Fibroblast of mammary gland (primary cell): ENCODE measurements at regions not wholly inside any gene's neighbourhood (a gene's known extent, or its start where the extent isn't known, plus 50 kb on each side); places are given as distances from the start of the nearest gene placed in this dataset.

ENCODE experiments used
- DNase-seq: peaks from one replicate; pipeline ENCODE4 v3.0.0-alpha.2; 2010; ENCODE audit warnings: low read depth
- H3K4me3 ChIP-seq: 2 replicates; pipeline ENCODE4 v1.5.1; 2011; ENCODE audit warnings: low read depth, mild to moderate bottlenecking, low read length, moderate library complexity; ENCODE audit not compliant: control insufficient read depth
- CTCF ChIP-seq: conservative IDR thresholded peaks from 2 replicates; pipeline ENCODE4 v1.5.1; 2011; ENCODE audit warnings: low read depth, low read length, inconsistent platforms; ENCODE audit not compliant: control insufficient read depth, insufficient read depth

GRCh38 chr15:94154255-94154654 is 77.1 kb upstream of the MCTP2 start:
- H3K4me3 ChIP-seq = no peak overlapping the region
- DNase-seq = no peak
- TF ChIP-seq CTCF = no peak

GRCh38 chr15:94145046-94145445 is 86.3 kb upstream of the MCTP2 start:
- no peak for TF ChIP-seq CTCF

GRCh38 chr15:94141802-94142201 is 89.6 kb upstream of the MCTP2 start:
- TF ChIP-seq CTCF = no peak
- H3K4me3 ChIP-seq = no peak overlapping the region
- no peak for DNase-seq

More at GRCh38 chr15:94145046-94145445, 86.3 kb upstream of the MCTP2 start:
- DNase-seq = no peak
- H3K4me3 ChIP-seq = no peak overlapping the region

GRCh38 chr15:94135486-94136147 is 95.7 kb upstream of the MCTP2 start:
- TF ChIP-seq CTCF = peak; percentile 37
- no peak overlapping the region for H3K4me3 ChIP-seq
- DNase-seq = peak; percentile 46

- peak; percentile 12 for DNase-seq
- peak; percentile 14 for TF ChIP-seq CTCF
- H3K4me3 ChIP-seq = no peak overlapping the region
These were observed 99.5 kb upstream of the MCTP2 start for GRCh38 chr15:94131875-94132274.

- DNase-seq = no peak
- TF ChIP-seq CTCF = no peak
- no peak overlapping the region for H3K4me3 ChIP-seq
These were observed 100.9 kb upstream of the MCTP2 start for GRCh38 chr15:94130504-94130903.

- no peak overlapping the region for H3K4me3 ChIP-seq
- no peak for TF ChIP-seq CTCF
These were observed 104.4 kb upstream of the MCTP2 start for GRCh38 chr15:94127006-94127405.

More at GRCh38 chr15:94127006-94127405, 104.4 kb upstream of the MCTP2 start:
- DNase-seq = no peak
